ENCODE measurements at regions not wholly inside any gene's neighbourhood (a gene's known extent, or its start where the extent isn't known, plus 50 kb on each side); places are given as distances from the start of the nearest gene placed in this dataset.

- H3K27me3 ChIP-seq (ENCODE audit: control insufficient read depth, low read length) = no peaks in the 10 kb centered on the region
- no peak overlapping the region for H3K4me2 ChIP-seq (ENCODE audit: low read length)
- TF ChIP-seq EZH2phosphoT487 (IDR thresholded peaks at IDR 0.05; ENCODE audit: borderline replicate concordance, low read length) = no peak
- TF ChIP-seq CTCF (IDR thresholded peaks at IDR 0.05; ENCODE audit: low read depth, low read length, poor library complexity, severe bottlenecking) = no peak
- H3K79me2 ChIP-seq (ENCODE audit: control insufficient read depth, low read length) = no peaks in the 10 kb centered on the region
- H3K27ac ChIP-seq (ENCODE audit: low read depth, low read length) = no peak overlapping the region
- no peaks in the 10 kb centered on the region for H4K20me1 ChIP-seq (ENCODE audit: control insufficient read depth, insufficient read depth, low read depth, low read length)
- no peaks in the 10 kb centered on the region for H3K9me2 ChIP-seq (replicated peaks; ENCODE audit: control insufficient read depth, low read length)
- H3K36me3 ChIP-seq (ENCODE audit: control insufficient read depth, low read length) = no peaks in the 10 kb centered on the region
- H3F3A ChIP-seq (ENCODE audit: control insufficient read depth, insufficient read depth) = no peaks in the 10 kb centered on the region
- no peak overlapping the region for H3K4me3 ChIP-seq (ENCODE audit: low read length)
- H3K4me1 ChIP-seq (ENCODE audit: control insufficient read depth, low read length) = no peaks in the 10 kb centered on the region
- no peaks in the 10 kb centered on the region for H3K9me3 ChIP-seq (ENCODE audit: control insufficient read depth, insufficient read depth, low read length)
Measured at GRCh38 chr11:27868226-27868625, 168.0 kb upstream of the BDNF start.

- H3K4me3 ChIP-seq (ENCODE audit: low read length) = no peak overlapping the region
- no peak overlapping the region for H3K4me2 ChIP-seq (ENCODE audit: low read length)
- no peaks in the 10 kb centered on the region for H3K36me3 ChIP-seq (ENCODE audit: control insufficient read depth, low read length)
- TF ChIP-seq CTCF (IDR thresholded peaks at IDR 0.05; ENCODE audit: low read depth, low read length, poor library complexity, severe bottlenecking) (no peak), EZH2phosphoT487 (IDR thresholded peaks at IDR 0.05; ENCODE audit: borderline replicate concordance, low read length) (no peak)
- H3K27me3 ChIP-seq (ENCODE audit: control insufficient read depth, low read length) = no peaks in the 10 kb centered on the region
- H3K9me2 ChIP-seq (replicated peaks; ENCODE audit: control insufficient read depth, low read length) = no peaks in the 10 kb centered on the region
- no peaks in the 10 kb centered on the region for H4K20me1 ChIP-seq (ENCODE audit: control insufficient read depth, insufficient read depth, low read depth, low read length)
- no peaks in the 10 kb centered on the region for H3K79me2 ChIP-seq (ENCODE audit: control insufficient read depth, low read length)
- no peaks in the 10 kb centered on the region for H3F3A ChIP-seq (ENCODE audit: control insufficient read depth, insufficient read depth)
- no peaks in the 10 kb centered on the region for H3K4me1 ChIP-seq (ENCODE audit: control insufficient read depth, low read length)
- H3K9me3 ChIP-seq (ENCODE audit: control insufficient read depth, insufficient read depth, low read length) = no peaks in the 10 kb centered on the region
- no peak overlapping the region for H3K27ac ChIP-seq (ENCODE audit: low read depth, low read length)
Measured at GRCh38 chr11:27865105-27865504, 164.8 kb upstream of the BDNF start.

- Histone ChIP-seq H3K36me3 (ENCODE audit: control insufficient read depth, low read length) (no peaks in the 10 kb centered on the region), H3K4me2 (ENCODE audit: low read length) (no peak overlapping the region), H3K9me3 (ENCODE audit: control insufficient read depth, insufficient read depth, low read length) (no peaks in the 10 kb centered on the region), H3F3A (ENCODE audit: control insufficient read depth, insufficient read depth) (no peaks in the 10 kb centered on the region), H4K20me1 (ENCODE audit: control insufficient read depth, insufficient read depth, low read depth, low read length) (no peaks in the 10 kb centered on the region), H3K4me1 (ENCODE audit: control insufficient read depth, low read length) (no peaks in the 10 kb centered on the region), H3K27ac (ENCODE audit: low read depth, low read length) (no peak overlapping the region), H3K9me2 (replicated peaks; ENCODE audit: control insufficient read depth, low read length) (no peaks in the 10 kb centered on the region), H3K79me2 (ENCODE audit: control insufficient read depth, low read length) (no peaks in the 10 kb centered on the region), H3K27me3 (ENCODE audit: control insufficient read depth, low read length) (no peaks in the 10 kb centered on the region), H3K4me3 (ENCODE audit: low read length) (no peak overlapping the region)
- TF ChIP-seq CTCF (IDR thresholded peaks at IDR 0.05; ENCODE audit: low read depth, low read length, poor library complexity, severe bottlenecking) = no peak
Measured at GRCh38 chr11:27864611-27865010, 164.4 kb upstream of the BDNF start.

- H3K27me3 ChIP-seq (ENCODE audit: control insufficient read depth, low read length) = no peaks in the 10 kb centered on the region
- no peak overlapping the region for H3K27ac ChIP-seq (ENCODE audit: low read depth, low read length)
- no peak for TF ChIP-seq EZH2phosphoT487 (IDR thresholded peaks at IDR 0.05; ENCODE audit: borderline replicate concordance, low read length)
- no peak for TF ChIP-seq CTCF (IDR thresholded peaks at IDR 0.05; ENCODE audit: low read depth, low read length, poor library complexity, severe bottlenecking)
- H3K79me2 ChIP-seq (ENCODE audit: control insufficient read depth, low read length) = no peaks in the 10 kb centered on the region
- H3K36me3 ChIP-seq (ENCODE audit: control insufficient read depth, low read length) = no peaks in the 10 kb centered on the region
- H3F3A ChIP-seq (ENCODE audit: control insufficient read depth, insufficient read depth) = no peaks in the 10 kb centered on the region
- H3K9me3 ChIP-seq (ENCODE audit: control insufficient read depth, insufficient read depth, low read length) = no peaks in the 10 kb centered on the region
- H4K20me1 ChIP-seq (ENCODE audit: control insufficient read depth, insufficient read depth, low read depth, low read length) = no peaks in the 10 kb centered on the region
- no peak overlapping the region for H3K4me2 ChIP-seq (ENCODE audit: low read length)
- H3K4me1 ChIP-seq (ENCODE audit: control insufficient read depth, low read length) = no peaks in the 10 kb centered on the region
- no peaks in the 10 kb centered on the region for H3K9me2 ChIP-seq (replicated peaks; ENCODE audit: control insufficient read depth, low read length)
- H3K4me3 ChIP-seq (ENCODE audit: low read length) = no peak overlapping the region
Measured at GRCh38 chr11:27864091-27864491, 163.8 kb upstream of the BDNF start.

Measured in DOHH2 (cell line).